Transverse colon (tissue), 4 donors: ENCODE measurements at regions not wholly inside any gene's neighbourhood (a gene's known extent, or its start where the extent isn't known, plus 50 kb on each side); places are given as distances from the start of the nearest gene placed in this dataset.

Source experiments
- DNase-seq: peaks from one replicate; pipeline ENCODE4 v3.0.0-alpha.2; 2019
- H3K27ac ChIP-seq, 4 donors: fragments of 200-600 bp; sonication (generic); 2 replicates each; pipeline ENCODE4 v1.5.1; 2016 to 2018; ENCODE audit warnings: inconsistent platforms in 4 of 4
- H3K27me3 ChIP-seq: fragments of 200-600 bp; sonication (generic); 2 replicates; pipeline ENCODE4 v1.5.1; 2017; ENCODE audit warnings: inconsistent platforms
- H3K36me3 ChIP-seq, 4 donors: fragments of 200-600 bp; sonication (generic); 2 replicates each; pipeline ENCODE4 v1.5.1; 2017 to 2019; ENCODE audit warnings: inconsistent platforms in 4 of 4
- H3K4me1 ChIP-seq, 4 donors: fragments of 200-600 bp; sonication (generic); 2 replicates each; pipeline ENCODE4 v1.5.1; 2017 to 2020; ENCODE audit warnings: inconsistent platforms in 4 of 4
- H3K4me3 ChIP-seq, 4 donors: fragments of 200-600 bp; sonication (generic); 1 replicate in 1 of 4; 2 replicates in 3 of 4; pipeline versions ENCODE4 v1.5.1 to v1.6.1; 2017 to 2019; ENCODE audit warnings: inconsistent platforms in 4 of 4
- H3K9me3 ChIP-seq, 2 donors: fragments of 200-600 bp; sonication (generic); 2 replicates each; pipeline ENCODE4 v1.5.1; 2017 to 2019; ENCODE audit warnings: inconsistent platforms in 2 of 2
- CTCF ChIP-seq, 5 experiments: fragments of 200-600 bp in 3 of 5; fragments of 450-650 bp in 2 of 5; sonication (generic) in 3 of 5; IDR thresholded peaks; 1 replicate in 2 of 5; 2 replicates in 3 of 5; pipeline ENCODE4 v1.5.1; 2016 to 2017; ENCODE audit warnings: antibody characterized with exemption in 5 of 5, inconsistent platforms in 3 of 5, mild to moderate bottlenecking in 2 of 5, moderate library complexity in 1 of 5
- EP300 ChIP-seq: sonication (generic); formaldehyde crosslinking; IDR thresholded peaks from one replicate; pipeline ENCODE4 v1.6.1; 2017; ENCODE audit warnings: antibody characterized with exemption, low read depth
- POLR2A ChIP-seq: fragments of 450-650 bp; IDR thresholded peaks from one replicate; pipeline ENCODE4 v1.6.1; 2016; ENCODE audit warnings: antibody characterized with exemption, mild to moderate bottlenecking, moderate library complexity
- POLR2AphosphoS5 ChIP-seq, 3 donors: sonication (generic); formaldehyde crosslinking; IDR thresholded peaks; one replicate each; pipeline ENCODE4 v1.6.1; 2016; ENCODE audit warnings: antibody characterized with exemption in 3 of 3
- WGBS, 2 donors: methylation state at CpG; one replicate each; pipeline ENCODE4 v1.1.5; 2018; ENCODE audit warnings: low coverage in 1 of 2; 5-methylcytosine and 5-hydroxymethylcytosine counted together
- in situ Hi-C, 4 donors: fragments of 200-750 bp; cut with MboI; loops; one replicate each; pipeline versions ENCODE4 v1.15.0 to v1.15.1; 2017; ENCODE audit warnings: low sequenced_read_pairs in 3 of 4, low pct_ligation_motif_present in 1 of 4, low pct_unique_long_range_greater_than_20kb in 1 of 4
- intact Hi-C: fragments of 100-400 bp; cut with DNase I; formaldehyde crosslinking; loops from one replicate; pipeline ENCODE4 v1.15.1; 2023; ENCODE audit warnings: low total_unique reads

- no peak overlapping the region for H3K4me3 ChIP-seq
- no peak for TF ChIP-seq CTCF (IDR thresholded peaks at IDR 0.05)
- no peak for TF ChIP-seq POLR2AphosphoS5 (IDR thresholded peaks at IDR 0.05)
- no peak for TF ChIP-seq POLR2A
- no peak for TF ChIP-seq EP300
- 93% methylated on average over 3 of the region's 3 CpGs; no CpG with 5 or more reads in 1 of the 2 donors for WGBS, 2 donors
- H3K4me1 ChIP-seq, result no peaks in the 10 kb centered on the region
- H3K27me3 ChIP-seq, result no peaks in the 10 kb centered on the region
- no peaks in the 10 kb centered on the region for H3K36me3 ChIP-seq
- H3K9me3 ChIP-seq, result no peaks in the 10 kb centered on the region
- intact Hi-C loops, result no loop called here
- DNase-seq, result no peak
- in situ Hi-C loops, result no loop called here
- no peak overlapping the region for H3K27ac ChIP-seq
Observed at GRCh38 chrX:4762196-4762595, 1048.7 kb upstream of the PRKX start.

GRCh38 chrX:4754878-4755604, 1041.6 kb upstream of the PRKX start:
- in situ Hi-C loops, result no loop called here
- whole genome bisulfite sequencing, 2 donors, result 44 to 64% methylated on average over 5 to 8 of the region's 8 CpGs
- no peak overlapping the region for H3K4me3 ChIP-seq

GRCh38 chrX:4741024-4741423, 1027.6 kb upstream of the PRKX start:
- no peaks in the 10 kb centered on the region for H3K27me3 ChIP-seq
- no peaks in the 10 kb centered on the region for H3K36me3 ChIP-seq
- in situ Hi-C loops, result no loop called here
- H3K27ac ChIP-seq, result no peak overlapping the region
- intact Hi-C loops, result no loop called here
- TF ChIP-seq POLR2AphosphoS5 (IDR thresholded peaks at IDR 0.05), result no peak
- no peak for TF ChIP-seq POLR2A
- TF ChIP-seq EP300, result no peak
- TF ChIP-seq CTCF (IDR thresholded peaks at IDR 0.05), result no peak
- H3K4me3 ChIP-seq, result no peak overlapping the region
- DNase-seq, result no peak
- WGBS, 2 donors, result 63 to 100% methylated on average over 1 to 5 of the region's 5 CpGs
- H3K9me3 ChIP-seq, result no peaks in the 10 kb centered on the region
- H3K4me1 ChIP-seq, result no peaks in the 10 kb centered on the region

More at GRCh38 chrX:4754878-4755604, 1041.6 kb upstream of the PRKX start:
- H3K4me1 ChIP-seq, result no peaks in the 10 kb centered on the region
- no peak for TF ChIP-seq CTCF (IDR thresholded peaks at IDR 0.05)
- no peak for TF ChIP-seq POLR2A
- no peak for TF ChIP-seq EP300
- TF ChIP-seq POLR2AphosphoS5 (IDR thresholded peaks at IDR 0.05), result no peak
- H3K27ac ChIP-seq, result no peak overlapping the region
- H3K9me3 ChIP-seq, result no peaks in the 10 kb centered on the region
- no peaks in the 10 kb centered on the region for H3K27me3 ChIP-seq
- intact Hi-C loops, result no loop called here
- no peak for DNase-seq
- no peaks in the 10 kb centered on the region for H3K36me3 ChIP-seq

- no peaks in the 10 kb centered on the region for H3K36me3 ChIP-seq
- TF ChIP-seq POLR2AphosphoS5 (IDR thresholded peaks at IDR 0.05) (no peak), POLR2A (no peak), CTCF (IDR thresholded peaks at IDR 0.05) (no peak), EP300 (no peak)
- DNase-seq, result no peak
- intact Hi-C loops, result no loop called here
- no peak overlapping the region for H3K27ac ChIP-seq
- in situ Hi-C loops, result no loop called here
- WGBS, 2 donors, result 60 to 86% methylated on average over 1 to 2 of the region's 2 CpGs
- H3K27me3 ChIP-seq, result no peaks in the 10 kb centered on the region
- H3K4me3 ChIP-seq, result no peak overlapping the region
- no peaks in the 10 kb centered on the region for H3K9me3 ChIP-seq
- H3K4me1 ChIP-seq, result no peaks in the 10 kb centered on the region
Observed at GRCh38 chrX:4735299-4735698, 1021.9 kb upstream of the PRKX start.
